T-cell (primary cell): ENCODE measurements at regions not wholly inside any gene's neighbourhood (a gene's known extent, or its start where the extent isn't known, plus 50 kb on each side); places are given as distances from the start of the nearest gene placed in this dataset.

Source experiments
- ATAC-seq, 4 experiments: fragments of 200-7000 bp in 3 of 4; fragments of 150-1000 bp in 1 of 4; cut with Tn5 transposase; replicated peaks in 1 of 4; 1 replicate in 3 of 4; 2 replicates in 1 of 4; pipeline ENCODE4 v1.10.0; 2021; ENCODE audit warnings: moderate library complexity in 3 of 4, mild to moderate bottlenecking in 2 of 4, moderate number of reproducible peaks in 1 of 4
- CTCF ChIA-PET, 2 donors: fragments of 300-600 bp; sonication (Branson Sonifier 250); formaldehyde crosslinking; loops; one replicate each; lab custom pipeline; 2022; ENCODE audit warnings: antibody characterized with exemption in 2 of 2; lab: Charles Lee
- POLR2A ChIA-PET, 2 donors: fragments of 300-600 bp; sonication (Branson Sonifier 250); formaldehyde crosslinking; loops; one replicate each; lab custom pipeline; 2022; ENCODE audit warnings: antibody characterized with exemption in 2 of 2; lab: Charles Lee
- DNase-seq, 35 experiments: peaks; one replicate each; pipeline versions ENCODE4 v3.0.0 to v3.0.0-alpha.2; 2013 to 2023
- H3K27ac ChIP-seq: one replicate; pipeline ENCODE4 v1.5.1; 2013; ENCODE audit warnings: low read length
- H3K27me3 ChIP-seq, 2 experiments: replicated peaks in 1 of 2; 1 replicate in 1 of 2; 2 replicates in 1 of 2; pipeline versions ENCODE4 v1.6.1 to v1.7.0; 2013; ENCODE audit warnings: low read length in 1 of 2, mixed read lengths in 1 of 2; ENCODE audit not compliant: control insufficient read depth in 2 of 2, insufficient read depth in 2 of 2; ENCODE audit errors: extremely low read depth in 1 of 2
- H3K36me3 ChIP-seq, 2 donors: 1 replicate in 1 of 2; 2 replicates in 1 of 2; pipeline versions ENCODE4 v1.6.1 to v1.7.0; 2013; ENCODE audit warnings: low read length in 1 of 2; ENCODE audit not compliant: control insufficient read depth in 2 of 2, insufficient read depth in 1 of 2; ENCODE audit errors: extremely low read depth in 1 of 2
- H3K4me1 ChIP-seq, 2 experiments: 1 replicate in 1 of 2; 2 replicates in 1 of 2; pipeline versions ENCODE4 v1.6.1 to v1.7.0; 2013; ENCODE audit warnings: low read length in 2 of 2, mixed read lengths in 1 of 2; ENCODE audit not compliant: insufficient read depth in 2 of 2, control insufficient read depth in 1 of 2; ENCODE audit errors: extremely low read depth in 1 of 2
- H3K4me3 ChIP-seq, 2 donors: 1 replicate in 1 of 2; 2 replicates in 1 of 2; pipeline versions ENCODE4 v1.5.1 to v1.7.0; 2013; ENCODE audit warnings: mild to moderate bottlenecking in 2 of 2, low read length in 1 of 2, moderate library complexity in 1 of 2; ENCODE audit not compliant: control insufficient read depth in 1 of 2; ENCODE audit errors: extremely low read depth in 1 of 2
- H3K9me3 ChIP-seq: 2 replicates; pipeline ENCODE4 v1.7.0; 2013
- H3K27ac Mint-ChIP-seq, 2 donors: one replicate each; pipeline ENCODE4 v1.8.0; 2020 to 2021; ENCODE audit warnings: mild to moderate bottlenecking in 2 of 2, mixed read lengths in 2 of 2
- H3K27me3 Mint-ChIP-seq, 2 donors: one replicate each; pipeline ENCODE4 v1.8.0; 2021 to 2022; ENCODE audit warnings: mixed read lengths in 2 of 2
- H3K36me3 Mint-ChIP-seq: one replicate; pipeline ENCODE4 v1.8.0; 2021; ENCODE audit warnings: mixed read lengths
- H3K4me1 Mint-ChIP-seq, 3 donors: one replicate each; pipeline ENCODE4 v1.8.0; 2020 to 2022; ENCODE audit warnings: mixed read lengths in 3 of 3, mild to moderate bottlenecking in 1 of 3
- H3K4me3 Mint-ChIP-seq, 3 donors: one replicate each; pipeline ENCODE4 v1.8.0; 2020 to 2022; ENCODE audit warnings: mild to moderate bottlenecking in 3 of 3, mixed read lengths in 3 of 3, moderate library complexity in 3 of 3
- H3K9me3 Mint-ChIP-seq, 3 donors: one replicate each; pipeline ENCODE4 v1.8.0; 2020 to 2022; ENCODE audit warnings: mixed read lengths in 3 of 3
- WGBS: methylation state at CpG from one replicate; pipeline ENCODE4 v1.1.5; 2013; ENCODE audit warnings: missing lambda C conversion rate; ENCODE audit not compliant: insufficient coverage; 5-methylcytosine and 5-hydroxymethylcytosine counted together

DNA sequence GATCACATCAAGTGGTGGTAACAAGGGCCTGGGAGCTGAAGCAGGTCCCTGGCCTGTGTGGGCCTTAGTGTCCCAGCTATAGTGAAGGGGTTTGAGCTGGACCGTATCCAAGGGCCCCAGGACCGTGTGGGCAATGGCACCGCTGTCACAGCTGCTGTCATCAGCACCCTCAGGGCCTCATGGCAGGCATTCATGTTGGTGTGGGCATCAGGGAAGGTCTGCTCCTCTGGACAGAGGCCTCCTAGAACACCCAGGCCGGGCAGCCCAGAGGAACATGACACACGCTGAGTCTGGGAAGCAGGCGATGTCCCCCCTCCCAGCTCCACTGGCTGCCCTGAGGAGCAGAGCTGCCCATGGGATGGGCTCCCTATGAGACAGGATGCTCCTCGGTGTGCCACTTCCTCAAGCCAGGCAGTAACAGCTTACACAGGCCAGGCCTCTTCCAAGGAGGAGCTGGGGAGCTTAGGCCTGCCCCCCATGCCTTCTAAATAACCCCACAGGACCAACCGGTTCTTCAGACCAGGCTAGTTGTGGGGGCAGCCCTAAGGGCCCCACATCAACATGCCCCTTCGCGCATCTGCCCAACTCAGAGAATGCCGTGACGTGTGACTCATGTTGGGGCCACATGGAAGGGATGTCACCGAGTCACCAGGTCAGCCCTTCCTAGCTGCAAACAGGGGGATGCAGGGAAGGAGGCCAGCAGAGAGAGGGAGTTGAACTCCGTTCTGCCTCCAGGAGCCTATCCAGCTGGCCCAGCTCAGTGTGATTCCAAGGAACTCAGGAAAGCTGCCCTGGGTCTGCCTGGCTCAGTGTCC is 80.4 kb downstream of the PITPNM2 start:
- H3K36me3 ChIP-seq: no peaks in the 10 kb centered on the region
- Mint-ChIP-seq H3K4me1 (peaks cover 59 to 71% (median 66%) of the 10 kb centered on the region in 3 donors), H3K27ac (no peak overlapping the region), H3K4me3 (no peak overlapping the region), H3K27me3 (no peaks in the 10 kb centered on the region), H3K9me3 (no peaks in the 10 kb centered on the region), H3K36me3 (peaks cover 3% of the 10 kb centered on the region)
- WGBS: 90% methylated on average over 10 of the region's 14 CpGs
- H3K27ac ChIP-seq: no peak overlapping the region
- DNase-seq: no peak
- H3K4me3 ChIP-seq: no peak overlapping the region
- no peaks in the 10 kb centered on the region for H3K9me3 ChIP-seq
- H3K4me1 ChIP-seq: peaks cover 37 to 75% of the 10 kb centered on the region in 2 experiments
- ATAC-seq: no peak
- H3K27me3 ChIP-seq: no peaks in the 10 kb centered on the region
- ChIA-PET CTCF (no interaction called here), POLR2A (no interaction called here)

- ChIA-PET POLR2A (no interaction called here), CTCF (no interaction called here)
- H3K27ac Mint-ChIP-seq: no peak overlapping the region
- Histone ChIP-seq H3K9me3 (no peaks in the 10 kb centered on the region), H3K36me3 (peaks cover 0 to 3% of the 10 kb centered on the region in 2 donors), H3K27ac (no peak overlapping the region), H3K4me1 (peaks cover 35 to 74% of the 10 kb centered on the region in 2 experiments), H3K27me3 (no peaks in the 10 kb centered on the region), H3K4me3 (no peak overlapping the region)
- H3K27me3 Mint-ChIP-seq: no peaks in the 10 kb centered on the region
- H3K4me3 Mint-ChIP-seq: no peak overlapping the region
- H3K9me3 Mint-ChIP-seq: no peaks in the 10 kb centered on the region
- peaks cover 3% of the 10 kb centered on the region for H3K36me3 Mint-ChIP-seq
- WGBS: 76% methylated on average over 9 of the region's 12 CpGs
- peaks cover 57 to 69% (median 61%) of the 10 kb centered on the region in 3 donors for H3K4me1 Mint-ChIP-seq
- ATAC-seq (no peak), DNase-seq (no peak)
Measured at GRCh38 chr12:123069436-123070266, 81.2 kb downstream of the PITPNM2 start.

GRCh38 chr12:123067654-123068053 is 83.2 kb downstream of the PITPNM2 start:
- Mint-ChIP-seq H3K4me3 (no peak overlapping the region), H3K4me1 (peaks cover 49 to 64% (median 57%) of the 10 kb centered on the region in 3 donors), H3K27ac (no peak overlapping the region), H3K9me3 (no peaks in the 10 kb centered on the region), H3K27me3 (no peaks in the 10 kb centered on the region), H3K36me3 (peaks cover 3% of the 10 kb centered on the region)
- ChIA-PET CTCF (interaction anchor here in 1 of 2 donors (0.5 to 0.9 kb wide), 2 partner anchors 83 to 119 kb away, joined by 3 to 4 read pairs; partner anchors contain the start of gene PITPNM2), POLR2A (no interaction called here)
- no peaks in the 10 kb centered on the region for H3K9me3 ChIP-seq
- DNase-seq (no peak), ATAC-seq (no peak)
- H3K4me3 ChIP-seq: no peak overlapping the region
- no peak overlapping the region for H3K27ac ChIP-seq
- WGBS: 86% methylated on average over 1 of the region's 5 CpGs
- peaks cover 0 to 3% of the 10 kb centered on the region in 2 donors for H3K36me3 ChIP-seq
- H3K27me3 ChIP-seq: no peaks in the 10 kb centered on the region
- H3K4me1 ChIP-seq: peaks cover 30 to 70% of the 10 kb centered on the region in 2 experiments

DNA sequence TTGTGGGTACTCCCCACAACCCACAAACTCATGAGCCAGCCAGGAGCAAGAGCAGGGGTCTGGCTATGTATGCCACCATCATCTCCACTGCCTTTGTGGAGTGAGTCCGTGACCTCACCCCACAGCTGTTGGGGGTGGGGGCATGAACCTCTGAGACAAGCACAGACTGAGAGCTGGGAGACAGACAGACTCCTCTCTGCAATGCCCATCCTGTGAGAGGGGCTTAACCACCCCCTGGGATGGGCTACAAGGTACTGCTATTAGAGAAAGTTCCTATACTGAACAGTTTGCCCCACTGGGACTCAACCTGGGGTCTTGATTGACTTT is 84.5 kb downstream of the PITPNM2 start:
- no peak for DNase-seq
- H3K4me1 Mint-ChIP-seq: peaks cover 48 to 63% (median 61%) of the 10 kb centered on the region in 3 donors
- CTCF ChIA-PET: no interaction called here
- Histone ChIP-seq H3K9me3 (no peaks in the 10 kb centered on the region), H3K36me3 (peaks cover 0 to 3% of the 10 kb centered on the region in 2 donors), H3K4me3 (no peak overlapping the region), H3K27me3 (no peaks in the 10 kb centered on the region), H3K27ac (no peak overlapping the region), H3K4me1 (peaks cover 23 to 63% of the 10 kb centered on the region in 2 experiments)
- no peak for ATAC-seq
- POLR2A ChIA-PET: no interaction called here
- no peaks in the 10 kb centered on the region for H3K9me3 Mint-ChIP-seq
- H3K27ac Mint-ChIP-seq: peak overlapping the region in 1 of 2 donors; percentile 40
- H3K27me3 Mint-ChIP-seq: no peaks in the 10 kb centered on the region
- H3K4me3 Mint-ChIP-seq: peak overlapping the region in 1 of 3 donors; percentile 55
- WGBS: no CpG with 5 or more reads among the region's 1 CpG
- H3K36me3 Mint-ChIP-seq: peaks cover 3% of the 10 kb centered on the region

GRCh38 chr12:123065676-123066383 is 85.1 kb downstream of the PITPNM2 start:
- H3K27me3 Mint-ChIP-seq: no peaks in the 10 kb centered on the region
- peaks cover 23 to 58% of the 10 kb centered on the region in 2 experiments for H3K4me1 ChIP-seq
- ChIA-PET CTCF (no interaction called here), POLR2A (interaction anchor here in 1 of 2 donors (0.9 kb wide), 1 partner anchor 17 kb away, joined by 4 read pairs; no protein-coding TSS in a partner anchor)
- peaks cover 49 to 65% (median 64%) of the 10 kb centered on the region in 3 donors for H3K4me1 Mint-ChIP-seq
- H3K9me3 Mint-ChIP-seq: no peaks in the 10 kb centered on the region
- DNase-seq (no peak), ATAC-seq (peak in 2 of 4 experiments; percentile 45 to 53)
- no peak overlapping the region for H3K27ac ChIP-seq
- no peaks in the 10 kb centered on the region for H3K9me3 ChIP-seq
- H3K4me3 Mint-ChIP-seq: peak overlapping the region in 1 of 3 donors; percentile 55
- H3K36me3 Mint-ChIP-seq: peaks cover 3% of the 10 kb centered on the region
- H3K27me3 ChIP-seq: no peaks in the 10 kb centered on the region
- peaks cover 0 to 3% of the 10 kb centered on the region in 2 donors for H3K36me3 ChIP-seq
- peak overlapping the region; percentile 40 to 78 for H3K27ac Mint-ChIP-seq
- WGBS: 55% methylated on average over 4 of the region's 9 CpGs
- peak overlapping the region in 1 of 2 donors; percentile 2 for H3K4me3 ChIP-seq
